ENCODE measurements at regions not wholly inside any gene's neighbourhood (a gene's known extent, or its start where the extent isn't known, plus 50 kb on each side); places are given as distances from the start of the nearest gene placed in this dataset.

DNA sequence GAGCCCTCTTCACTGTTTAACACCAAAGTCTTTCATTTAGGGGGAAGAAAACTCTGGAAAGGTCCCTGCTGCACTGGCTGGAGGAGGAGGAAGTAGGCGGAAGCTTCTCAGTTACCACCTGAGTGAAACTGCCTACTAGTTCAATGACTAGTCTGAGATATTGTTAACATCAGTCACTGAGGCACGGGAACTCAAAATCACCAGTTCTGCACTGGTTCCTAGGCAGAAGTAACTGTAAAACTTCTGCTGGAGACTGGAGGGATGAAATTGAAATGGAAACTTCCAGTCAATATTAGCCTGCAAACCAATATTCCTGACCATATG, 178.3 kb downstream of the SNCA start:
- TF ChIP-seq, protein P1, sequence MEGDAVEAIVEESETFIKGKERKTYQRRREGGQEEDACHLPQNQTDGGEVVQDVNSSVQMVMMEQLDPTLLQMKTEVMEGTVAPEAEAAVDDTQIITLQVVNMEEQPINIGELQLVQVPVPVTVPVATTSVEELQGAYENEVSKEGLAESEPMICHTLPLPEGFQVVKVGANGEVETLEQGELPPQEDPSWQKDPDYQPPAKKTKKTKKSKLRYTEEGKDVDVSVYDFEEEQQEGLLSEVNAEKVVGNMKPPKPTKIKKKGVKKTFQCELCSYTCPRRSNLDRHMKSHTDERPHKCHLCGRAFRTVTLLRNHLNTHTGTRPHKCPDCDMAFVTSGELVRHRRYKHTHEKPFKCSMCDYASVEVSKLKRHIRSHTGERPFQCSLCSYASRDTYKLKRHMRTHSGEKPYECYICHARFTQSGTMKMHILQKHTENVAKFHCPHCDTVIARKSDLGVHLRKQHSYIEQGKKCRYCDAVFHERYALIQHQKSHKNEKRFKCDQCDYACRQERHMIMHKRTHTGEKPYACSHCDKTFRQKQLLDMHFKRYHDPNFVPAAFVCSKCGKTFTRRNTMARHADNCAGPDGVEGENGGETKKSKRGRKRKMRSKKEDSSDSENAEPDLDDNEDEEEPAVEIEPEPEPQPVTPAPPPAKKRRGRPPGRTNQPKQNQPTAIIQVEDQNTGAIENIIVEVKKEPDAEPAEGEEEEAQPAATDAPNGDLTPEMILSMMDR (IDR thresholded peaks at IDR 0.05; ENCODE audit: low read depth, low read length, poor library complexity, severe bottlenecking), result no peak
- TF ChIP-seq EZH2phosphoT487 (IDR thresholded peaks at IDR 0.05; ENCODE audit: borderline replicate concordance, low read length), result no peak

All from DOHH2 (cell line).